Inferior parietal cortex (tissue), 1 donor: ENCODE measurements at regions not wholly inside any gene's neighbourhood (a gene's known extent, or its start where the extent isn't known, plus 50 kb on each side); places are given as distances from the start of the nearest gene placed in this dataset.

Source experiments
- DNase-seq: peaks from one replicate; pipeline ENCODE4 v3.0.0-alpha.2; 2016; ENCODE audit errors: extremely low spot score

DNA sequence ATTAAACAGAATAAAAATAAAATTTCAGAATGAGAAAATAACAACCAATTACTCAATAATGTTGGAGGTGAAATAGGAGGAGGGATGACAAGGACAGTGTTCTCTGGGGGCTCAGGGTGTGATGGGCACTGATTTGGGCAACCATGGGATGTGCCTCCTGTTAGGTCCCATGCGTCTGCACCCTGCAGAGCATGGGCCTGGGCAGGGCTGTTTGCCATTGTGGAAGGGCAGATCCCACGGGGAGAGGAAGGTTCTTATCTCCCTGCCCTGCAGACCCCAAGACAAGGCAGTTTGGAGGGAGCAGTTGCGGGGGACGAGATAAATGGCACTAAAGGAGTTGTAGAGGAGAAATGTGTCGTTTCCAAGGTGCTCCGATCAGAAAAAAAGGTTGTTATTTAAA, 206.3 kb downstream of the THBS2 start:
- DNase-seq = no peak

- DNase-seq = no peak
These were observed 207.0 kb downstream of the THBS2 start for GRCh38 chr6:169046483-169047192.

DNA sequence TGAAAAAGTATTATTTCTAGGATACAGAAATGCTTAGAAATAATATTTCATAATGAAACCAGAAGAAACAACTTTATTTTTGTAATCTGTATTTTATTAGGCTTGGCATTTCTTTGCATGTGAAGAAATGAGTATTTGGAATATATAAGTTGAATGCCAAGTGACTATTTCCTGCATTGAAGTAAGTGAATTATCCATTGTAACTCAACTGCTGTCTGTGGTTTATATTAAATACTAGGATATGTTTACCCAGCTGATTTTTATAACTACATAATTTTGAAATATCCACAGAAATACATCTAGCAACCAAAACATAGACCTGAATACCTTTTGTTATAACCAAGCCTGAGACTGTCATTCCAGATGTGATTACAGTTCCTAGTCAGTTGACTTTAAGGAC, 207.6 kb downstream of the THBS2 start:
- DNase-seq = no peak

- peak; percentile 8 for DNase-seq
These were observed 208.2 kb downstream of the THBS2 start for GRCh38 chr6:169045486-169045885.

DNA sequence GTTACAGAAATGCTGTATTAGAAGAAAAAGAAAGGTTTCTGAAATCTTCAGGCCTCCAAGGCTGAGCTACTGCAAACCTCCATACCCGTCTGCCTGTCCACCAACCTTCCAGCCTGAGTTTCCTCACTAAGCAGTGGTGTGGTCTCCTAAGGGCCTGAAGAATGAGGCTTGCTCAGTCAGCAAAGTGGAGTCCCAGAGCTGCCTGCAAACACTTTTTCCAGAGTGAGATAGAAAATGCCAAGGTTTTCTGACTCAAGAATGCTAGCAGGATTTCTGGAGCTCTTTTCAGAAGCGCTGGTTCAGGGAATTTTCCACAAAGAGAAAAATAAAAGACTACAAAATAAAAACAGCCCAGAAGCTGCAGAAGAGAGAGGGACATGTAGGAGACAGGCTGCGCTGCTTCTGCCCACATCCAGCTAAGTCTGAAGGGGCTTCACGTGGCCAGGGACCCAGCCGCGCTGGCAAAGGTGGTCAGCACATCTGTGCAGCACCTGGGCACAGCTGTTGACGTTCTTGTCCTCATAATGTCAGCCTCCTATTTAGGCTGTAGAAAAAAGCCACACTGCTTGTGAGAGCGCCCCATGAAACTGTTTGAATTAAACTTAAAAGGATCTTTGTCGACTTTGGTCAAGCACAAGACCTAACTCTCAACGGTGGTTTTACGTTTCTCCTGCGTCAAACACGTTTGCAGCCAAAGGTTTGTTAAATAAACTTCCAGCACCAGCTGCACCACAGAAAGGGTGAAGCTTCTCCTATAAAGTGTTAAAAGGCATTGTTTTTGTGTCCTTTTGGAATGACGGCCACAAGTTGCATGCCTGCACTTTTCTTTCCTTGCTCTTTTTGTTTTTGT, 209.0 kb downstream of the THBS2 start:
- DNase-seq = peak; percentile 18

GRCh38 chr6:169042061-169042460, 211.6 kb downstream of the THBS2 start:
- no peak for DNase-seq

- no peak for DNase-seq
These were observed 212.6 kb downstream of the THBS2 start for GRCh38 chr6:169041078-169041477.

- no peak for DNase-seq
These were observed 215.0 kb downstream of the THBS2 start for GRCh38 chr6:169038691-169039090.

DNA sequence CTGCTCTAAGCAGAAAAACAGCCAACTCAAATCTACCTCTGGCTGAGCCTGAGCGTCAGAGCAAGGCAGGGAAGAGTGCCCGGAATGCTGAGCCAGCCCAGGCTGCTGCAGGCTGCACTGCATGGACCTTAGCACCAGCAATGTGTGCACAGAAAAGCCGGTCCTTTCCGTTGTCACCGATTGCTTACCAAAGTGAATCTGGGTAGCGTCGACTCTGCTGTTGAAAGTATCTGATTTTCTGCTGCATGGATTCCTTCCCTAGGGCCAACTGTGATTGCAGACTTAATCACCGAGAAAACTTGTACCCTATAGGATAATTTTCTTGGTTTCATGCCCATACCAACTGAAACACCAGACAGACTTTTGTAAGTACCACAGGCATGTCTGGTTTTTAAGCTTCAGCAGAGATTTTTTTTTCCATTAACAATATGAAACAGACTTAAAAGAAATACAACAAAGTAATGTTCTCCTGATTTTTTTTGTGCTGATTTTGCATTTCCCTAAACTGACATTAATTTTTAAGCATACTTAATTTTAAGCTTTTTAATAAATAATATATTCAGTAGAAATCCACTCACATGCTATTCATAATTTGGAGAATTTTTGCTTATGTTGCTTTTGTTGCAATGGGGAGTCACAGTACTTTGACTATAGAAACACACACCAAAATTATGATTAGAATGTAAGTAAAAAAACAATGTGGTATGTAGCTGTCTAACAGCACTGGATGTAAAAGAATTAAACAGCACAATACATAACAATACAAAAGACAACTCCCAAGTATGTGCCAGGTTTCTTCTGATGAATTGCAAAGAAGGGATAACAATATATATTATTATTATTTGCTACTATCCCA, 218.0 kb downstream of the THBS2 start:
- no peak for DNase-seq

DNA sequence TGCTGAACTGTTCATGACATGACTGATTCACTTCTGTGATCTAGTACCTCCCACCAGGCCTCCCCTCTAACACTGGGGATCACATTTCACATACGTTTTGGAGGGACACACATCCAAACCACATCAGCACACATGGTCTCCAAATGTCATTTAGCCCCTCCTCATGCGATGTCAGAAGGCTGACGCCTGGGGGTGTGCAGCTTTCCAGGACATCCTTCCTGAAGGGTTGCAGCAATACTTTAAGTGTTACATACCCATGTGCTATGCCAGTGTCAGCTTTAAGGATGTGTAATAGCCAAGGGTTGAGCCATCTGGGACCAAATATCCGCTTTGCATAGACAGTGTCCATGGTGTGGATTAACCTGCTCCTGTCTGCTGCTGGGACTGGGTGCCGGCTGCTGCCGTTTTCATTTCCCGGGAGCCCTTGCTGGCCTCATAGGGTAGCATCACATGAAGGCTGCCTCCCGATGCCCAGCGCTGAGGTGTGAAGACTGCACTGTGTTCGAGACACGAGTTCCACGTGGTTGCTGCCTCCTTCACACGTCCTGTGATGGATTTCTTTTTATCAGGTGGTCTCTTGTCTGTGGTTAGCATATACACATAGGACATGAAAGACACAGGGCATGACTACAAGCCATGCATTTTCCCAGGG, 219.0 kb downstream of the THBS2 start:
- DNase-seq = no peak

DNA sequence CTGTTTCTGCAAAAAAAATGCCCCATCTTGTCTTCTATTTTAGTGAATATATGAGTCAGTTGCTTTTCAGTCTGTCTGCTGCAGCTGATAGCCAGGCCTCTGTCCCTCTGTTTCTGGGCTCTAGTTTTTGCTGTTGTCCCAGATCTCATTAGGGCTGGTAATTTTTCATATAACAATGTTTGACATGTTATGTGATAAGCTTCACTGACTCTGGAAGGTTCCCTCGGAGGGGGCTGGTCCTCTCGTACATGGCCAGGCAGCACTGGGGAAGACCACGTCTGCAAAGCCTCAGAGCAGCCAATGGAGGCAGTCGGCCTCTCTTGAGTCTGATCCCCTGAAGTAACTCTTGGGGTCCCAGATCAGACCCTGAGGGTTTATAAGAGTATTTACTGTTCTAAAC, 223.8 kb downstream of the THBS2 start:
- DNase-seq = no peak

- DNase-seq = no peak
These were observed 225.3 kb downstream of the THBS2 start for GRCh38 chr6:169028343-169028742.

- DNase-seq = no peak
These were observed 227.5 kb downstream of the THBS2 start for GRCh38 chr6:169026175-169026574.

DNA sequence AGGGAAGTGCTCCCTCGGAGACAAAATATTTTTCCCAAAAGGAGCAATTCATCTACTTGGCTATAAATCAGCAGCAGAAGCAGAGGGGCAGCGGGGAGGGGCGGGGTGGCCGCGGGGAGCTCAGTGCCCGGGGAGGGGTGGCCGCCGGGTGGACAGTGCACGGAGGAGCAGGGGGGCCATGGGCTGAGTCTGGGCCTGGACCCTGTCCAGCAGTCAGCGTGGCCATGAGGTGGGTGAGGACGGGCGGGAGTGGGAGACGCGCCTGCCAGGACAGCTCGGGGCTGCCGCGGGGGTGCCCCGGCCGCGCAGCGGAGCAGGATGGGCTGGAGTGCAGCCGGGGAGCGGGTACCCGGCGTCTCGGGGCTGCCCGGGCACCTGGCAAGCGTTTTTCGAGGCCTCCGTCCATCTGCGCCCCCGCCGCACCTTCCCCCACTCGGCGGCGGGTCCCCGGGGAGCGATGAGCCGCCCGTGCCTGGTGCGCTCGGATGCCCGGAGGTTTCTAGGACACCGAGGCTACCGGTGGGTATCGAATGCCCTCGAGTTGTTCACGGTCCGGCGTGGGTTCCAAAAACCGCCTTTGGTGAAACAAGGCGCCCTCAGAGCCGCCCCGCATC, 229.5 kb downstream of the THBS2 start:
- no peak for DNase-seq

- DNase-seq = no peak
These were observed 230.3 kb downstream of the THBS2 start for GRCh38 chr6:169023161-169023874.

DNA sequence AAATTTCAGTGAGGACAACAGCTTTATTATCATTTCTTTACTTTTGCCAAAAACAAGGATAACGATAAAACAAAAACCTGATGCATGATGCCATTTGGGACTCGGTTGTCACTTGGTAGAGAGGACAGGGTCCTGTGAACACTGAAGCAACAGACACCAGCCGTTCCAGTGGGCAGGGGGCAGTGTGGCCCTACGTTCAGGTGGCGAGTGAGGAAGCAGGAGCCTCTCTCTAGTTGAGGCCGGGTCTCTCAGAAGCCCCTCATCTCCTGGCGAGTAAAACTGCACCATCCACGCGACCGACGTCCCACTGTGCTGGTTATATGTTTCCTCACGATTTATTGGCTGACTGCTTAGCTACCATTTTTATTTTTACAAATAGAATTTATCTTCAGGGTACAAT, 231.6 kb downstream of the THBS2 start:
- no peak for DNase-seq

DNA sequence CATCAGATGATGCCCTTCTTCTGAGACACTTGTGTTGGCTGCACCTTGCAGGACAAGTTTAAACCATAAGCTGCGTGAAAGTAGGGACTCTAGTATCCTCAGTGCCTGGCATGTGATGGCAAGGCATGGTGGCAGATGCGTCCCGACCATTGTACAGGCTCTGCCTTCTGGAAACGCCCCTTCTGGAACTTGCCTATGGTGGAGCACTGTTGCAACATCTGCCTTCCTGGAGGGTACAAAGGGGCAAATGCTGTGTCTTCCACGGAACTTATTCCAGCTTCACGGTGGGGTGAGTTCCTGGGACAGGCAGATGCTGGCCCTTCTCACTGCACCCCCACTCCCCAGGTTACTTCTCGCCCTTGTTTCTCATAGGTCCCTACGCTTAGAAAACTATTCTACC, 232.8 kb downstream of the THBS2 start:
- no peak for DNase-seq

DNA sequence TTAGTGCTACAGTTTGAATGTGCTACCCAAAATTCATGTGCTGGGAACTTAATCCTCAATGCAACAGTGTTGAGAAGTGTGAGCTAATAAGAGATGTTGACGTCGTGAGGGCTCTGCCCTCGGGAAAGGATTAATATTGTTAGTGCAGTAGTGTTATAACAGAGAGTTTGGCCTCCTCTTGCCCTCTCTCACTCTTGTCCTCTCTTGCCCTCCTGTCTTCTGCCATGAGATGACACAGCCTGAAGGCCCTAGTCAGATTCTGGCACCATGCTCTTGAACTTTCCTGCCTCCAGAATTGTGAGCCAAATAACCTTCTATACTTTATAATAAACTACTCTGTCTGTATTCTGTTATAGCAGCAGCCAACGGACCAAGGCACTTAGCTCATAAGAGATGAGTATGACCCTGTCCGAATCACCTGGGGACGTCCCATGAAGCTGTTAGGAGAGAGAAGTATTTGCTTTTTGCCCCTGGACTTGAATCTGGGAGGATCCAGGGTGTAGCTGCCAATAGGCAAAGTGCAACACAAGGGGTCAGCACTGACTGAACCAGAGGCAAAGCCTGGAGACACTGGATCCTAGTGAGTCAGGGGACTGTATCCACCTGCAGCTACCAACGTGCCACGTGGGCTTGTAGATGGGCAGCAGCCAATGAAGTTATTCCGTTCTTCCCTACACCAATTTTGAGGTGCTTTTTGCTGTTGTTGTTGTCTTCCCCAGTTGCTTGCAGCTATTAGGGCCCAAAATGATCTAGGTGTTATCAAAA, 233.7 kb downstream of the THBS2 start:
- no peak for DNase-seq

DNA sequence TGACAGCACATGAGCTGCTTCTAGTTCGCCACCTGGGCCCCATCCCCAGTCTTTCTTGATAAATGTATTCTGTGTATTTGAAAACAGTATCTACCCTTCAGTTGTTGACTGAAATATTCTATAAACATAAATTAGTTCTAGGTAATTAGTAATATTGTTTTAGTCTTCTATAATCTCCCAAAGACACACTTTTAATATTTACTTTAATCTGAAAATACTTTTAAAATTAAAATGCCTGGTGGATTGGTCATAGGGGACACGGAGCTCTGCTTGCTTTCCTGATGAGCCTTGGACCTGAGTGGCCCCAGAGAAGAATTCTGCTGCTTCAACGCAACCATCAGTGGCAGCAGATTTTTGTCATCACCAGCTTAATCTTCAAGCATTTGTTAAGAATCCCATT, 234.5 kb downstream of the THBS2 start:
- DNase-seq = no peak

DNA sequence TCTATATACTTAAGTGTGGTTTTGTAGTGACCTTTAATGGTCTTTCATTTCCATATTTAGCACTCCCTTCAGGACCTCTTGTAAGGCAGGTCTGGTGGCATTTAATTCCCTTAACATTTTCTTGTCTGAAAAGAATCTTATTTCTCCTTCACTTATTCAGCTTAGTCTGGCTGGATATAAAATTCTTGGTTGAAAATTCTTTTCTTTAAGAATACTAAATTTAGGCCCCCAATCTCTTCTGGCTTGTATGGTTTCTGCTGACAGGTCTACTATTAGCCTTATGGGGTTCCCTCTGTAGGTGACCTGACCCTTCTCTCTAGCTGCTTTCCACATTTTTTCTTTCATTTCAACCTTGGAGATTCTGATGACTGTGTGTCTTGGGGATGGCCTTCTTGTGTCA, 236.9 kb downstream of the THBS2 start:
- DNase-seq = no peak
